ENCODE measurements at regions not wholly inside any gene's neighbourhood (a gene's known extent, or its start where the extent isn't known, plus 50 kb on each side); places are given as distances from the start of the nearest gene placed in this dataset.

GRCh38 chr1:67883069-67883468 lies 49.8 kb upstream of the GNG12 start:
- TF ChIP-seq POLR2A (IDR thresholded peaks at IDR 0.05) (no peak), CTCF (IDR thresholded peaks at IDR 0.05 in 8 of 11, conservative IDR thresholded peaks at IDR 0.05 in 3 of 11) (no peak), POLR2AphosphoS5 (IDR thresholded peaks at IDR 0.05) (no peak)
